ENCODE measurements at regions not wholly inside any gene's neighbourhood (a gene's known extent, or its start where the extent isn't known, plus 50 kb on each side); places are given as distances from the start of the nearest gene placed in this dataset.

DNA sequence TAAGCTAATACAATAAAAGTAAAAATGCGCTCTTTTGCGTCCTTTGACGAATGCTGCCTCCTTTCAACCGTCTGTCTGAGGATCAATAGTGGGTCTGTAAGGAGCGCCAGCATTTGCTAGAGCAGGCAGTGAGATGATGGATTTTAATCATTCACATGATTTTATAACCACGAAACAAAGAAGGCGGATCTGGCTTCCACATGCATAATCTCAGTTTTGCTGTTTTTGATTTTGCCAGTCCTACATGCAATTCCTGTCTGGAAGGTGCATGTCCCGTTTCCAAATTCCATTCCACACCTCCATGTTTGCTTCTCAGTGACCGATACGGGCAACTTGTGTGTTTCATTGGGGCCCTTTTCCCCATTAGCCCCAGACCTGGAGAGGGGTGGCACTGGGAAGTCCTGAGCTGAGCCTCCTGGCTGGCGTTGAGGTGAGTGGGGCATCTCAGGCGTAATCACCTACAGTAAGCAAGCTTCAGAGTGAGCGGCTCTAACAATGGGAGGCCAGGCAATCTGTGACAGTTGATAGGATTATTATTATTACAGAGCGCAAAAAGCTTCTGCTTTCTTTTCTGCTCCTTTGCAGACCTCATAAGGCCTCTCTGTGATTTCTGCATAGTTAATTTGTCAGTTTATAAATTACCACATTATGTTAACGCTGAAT, 405.4 kb downstream of the ZSWIM6 start:
- TF ChIP-seq, protein P1, sequence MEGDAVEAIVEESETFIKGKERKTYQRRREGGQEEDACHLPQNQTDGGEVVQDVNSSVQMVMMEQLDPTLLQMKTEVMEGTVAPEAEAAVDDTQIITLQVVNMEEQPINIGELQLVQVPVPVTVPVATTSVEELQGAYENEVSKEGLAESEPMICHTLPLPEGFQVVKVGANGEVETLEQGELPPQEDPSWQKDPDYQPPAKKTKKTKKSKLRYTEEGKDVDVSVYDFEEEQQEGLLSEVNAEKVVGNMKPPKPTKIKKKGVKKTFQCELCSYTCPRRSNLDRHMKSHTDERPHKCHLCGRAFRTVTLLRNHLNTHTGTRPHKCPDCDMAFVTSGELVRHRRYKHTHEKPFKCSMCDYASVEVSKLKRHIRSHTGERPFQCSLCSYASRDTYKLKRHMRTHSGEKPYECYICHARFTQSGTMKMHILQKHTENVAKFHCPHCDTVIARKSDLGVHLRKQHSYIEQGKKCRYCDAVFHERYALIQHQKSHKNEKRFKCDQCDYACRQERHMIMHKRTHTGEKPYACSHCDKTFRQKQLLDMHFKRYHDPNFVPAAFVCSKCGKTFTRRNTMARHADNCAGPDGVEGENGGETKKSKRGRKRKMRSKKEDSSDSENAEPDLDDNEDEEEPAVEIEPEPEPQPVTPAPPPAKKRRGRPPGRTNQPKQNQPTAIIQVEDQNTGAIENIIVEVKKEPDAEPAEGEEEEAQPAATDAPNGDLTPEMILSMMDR (IDR thresholded peaks at IDR 0.05; ENCODE audit: low read length): no peak
- TF ChIP-seq EZH2 (optimal IDR thresholded peaks at IDR 0.05; ENCODE audit: low read depth, low read length): no peak
